Inferior parietal cortex (tissue), 1 donor: ENCODE measurements at regions not wholly inside any gene's neighbourhood (a gene's known extent, or its start where the extent isn't known, plus 50 kb on each side); places are given as distances from the start of the nearest gene placed in this dataset.

Experiments used
- DNase-seq: peaks from one replicate; pipeline ENCODE4 v3.0.0-alpha.2; 2016; ENCODE audit errors: extremely low spot score

DNA sequence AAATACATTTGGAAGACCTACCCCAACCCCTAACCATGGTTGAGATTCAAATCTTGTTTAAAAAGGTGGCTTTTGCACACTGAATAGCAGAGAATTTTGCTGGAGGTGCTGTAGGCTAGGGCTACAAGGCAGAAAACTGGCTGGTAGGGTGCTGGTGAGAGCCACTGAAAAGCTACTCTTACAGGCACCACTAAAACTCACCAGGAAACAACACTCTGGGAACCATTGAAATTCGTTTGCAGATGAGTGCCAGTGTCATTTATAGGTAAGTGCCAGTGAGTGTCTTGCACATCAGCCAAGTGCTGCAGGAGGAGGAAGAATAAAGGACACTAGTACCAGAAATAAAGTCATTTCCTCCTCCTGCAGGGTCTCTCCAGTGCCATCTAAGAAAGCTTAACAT, 610.2 kb downstream of the ZNF385D start:
- DNase-seq = no peak

DNA sequence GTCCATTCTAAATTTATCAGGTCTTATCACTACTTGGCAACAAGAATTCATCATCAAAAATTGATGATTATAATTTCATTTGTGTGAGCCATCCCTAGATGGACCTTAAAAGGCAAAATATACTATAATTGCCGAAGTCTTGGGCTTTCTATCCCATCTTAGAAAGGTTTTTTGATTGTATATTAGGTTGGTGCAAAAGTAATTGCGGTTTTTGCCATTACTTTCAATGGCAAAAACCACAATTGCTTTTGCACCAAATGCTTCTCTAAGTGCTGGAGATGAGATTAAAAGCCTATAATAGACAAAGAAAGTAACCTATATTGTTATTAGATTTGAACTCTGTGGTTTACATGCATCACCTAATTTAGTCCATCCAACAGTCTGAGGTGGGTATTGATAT, 612.9 kb downstream of the ZNF385D start:
- no peak for DNase-seq

DNA sequence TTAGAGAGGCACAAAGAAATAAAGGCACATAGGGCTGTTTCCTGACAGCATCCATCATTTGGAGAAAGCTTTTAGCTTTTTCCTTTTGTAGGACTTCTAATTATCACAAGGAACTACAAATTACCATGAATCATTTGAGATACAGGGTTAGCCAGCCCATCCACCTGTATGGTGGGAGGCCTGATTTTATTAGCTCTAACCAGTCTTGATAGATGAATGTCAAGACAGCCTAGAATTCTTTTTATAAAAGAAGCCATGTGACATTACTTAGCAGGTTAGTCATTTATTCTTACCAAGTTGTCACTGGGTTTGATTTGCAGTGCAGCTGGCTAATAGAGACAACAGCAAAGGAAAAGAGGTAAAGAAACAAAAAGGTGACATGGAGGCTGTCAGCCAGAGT, 618.1 kb downstream of the ZNF385D start:
- DNase-seq = no peak

DNA sequence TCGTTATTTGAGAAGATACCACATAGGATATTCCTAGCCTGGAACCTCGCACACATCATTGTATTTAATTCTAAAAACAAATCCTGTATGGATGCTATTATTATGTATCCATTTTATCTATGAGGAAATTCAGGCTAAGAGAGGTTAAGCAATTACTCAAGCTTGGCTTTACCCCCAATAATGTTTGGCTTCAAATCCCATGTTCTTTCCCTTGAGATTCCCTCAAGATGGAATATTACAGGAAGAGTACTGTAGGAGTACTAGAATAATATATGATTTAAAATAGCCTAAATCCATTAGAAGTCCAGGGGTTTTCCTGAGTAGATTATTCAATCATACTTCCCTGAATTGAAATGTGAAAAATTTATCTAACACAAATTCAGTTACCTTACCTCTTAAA, 630.2 kb downstream of the ZNF385D start:
- no peak for DNase-seq

DNA sequence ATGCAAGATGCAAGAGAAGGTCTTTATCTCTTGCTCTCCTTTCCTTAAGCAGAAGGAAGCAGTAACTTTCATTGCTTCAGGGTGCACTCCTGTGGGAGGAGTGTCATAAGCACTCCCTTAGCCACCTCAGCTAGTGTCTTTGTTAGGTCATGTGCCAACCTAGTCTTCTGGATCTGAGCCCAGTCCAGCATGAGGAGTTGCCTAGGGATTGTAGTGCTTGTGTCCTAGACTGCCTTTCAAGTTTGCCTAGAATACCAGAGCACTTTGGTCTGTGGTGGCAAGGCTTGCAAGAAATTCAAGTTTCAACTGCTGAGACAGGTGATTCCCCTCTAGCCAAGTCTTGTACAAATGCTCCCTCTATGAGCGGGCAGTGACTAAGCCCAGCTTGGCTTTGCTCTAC, 633.6 kb downstream of the ZNF385D start:
- DNase-seq = no peak

DNA sequence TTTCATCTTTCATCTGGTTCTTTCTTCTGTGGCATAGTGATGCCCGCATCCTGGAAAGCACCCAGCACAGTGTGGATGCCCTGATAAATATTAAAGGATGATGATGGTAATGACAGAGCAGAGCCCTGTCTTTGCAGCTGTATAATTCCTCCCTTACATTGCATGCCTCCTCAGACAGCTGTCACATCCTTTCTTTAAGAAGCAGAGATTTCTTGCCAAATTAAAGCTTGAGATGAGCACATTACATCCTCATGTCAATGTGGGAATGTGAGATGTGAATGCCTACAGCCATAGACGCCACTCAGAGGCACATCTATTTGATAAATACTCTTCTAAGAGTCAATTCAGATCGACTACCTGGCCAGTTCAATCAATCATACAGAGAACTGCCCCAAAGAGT, 642.0 kb downstream of the ZNF385D start:
- no peak for DNase-seq

DNA sequence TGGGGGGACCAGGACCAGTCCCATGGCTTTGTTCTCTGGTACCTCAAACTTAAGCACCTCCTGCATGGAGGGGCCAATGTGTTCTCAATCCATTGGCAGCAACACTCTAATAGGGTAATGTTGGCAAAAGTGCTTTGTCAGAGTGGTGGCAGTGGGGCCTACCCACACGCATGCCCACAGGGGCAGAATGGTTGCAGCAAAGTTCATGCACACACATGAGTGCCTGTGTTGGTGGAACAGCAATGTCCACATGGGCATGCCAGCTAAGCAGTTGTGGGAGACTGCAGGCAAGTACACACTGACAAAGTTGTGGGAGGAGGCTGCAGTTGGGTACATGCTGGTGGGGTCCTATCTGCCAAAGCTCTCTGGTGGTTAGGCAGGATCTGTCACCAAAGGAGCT, 645.2 kb downstream of the ZNF385D start:
- no peak for DNase-seq

DNA sequence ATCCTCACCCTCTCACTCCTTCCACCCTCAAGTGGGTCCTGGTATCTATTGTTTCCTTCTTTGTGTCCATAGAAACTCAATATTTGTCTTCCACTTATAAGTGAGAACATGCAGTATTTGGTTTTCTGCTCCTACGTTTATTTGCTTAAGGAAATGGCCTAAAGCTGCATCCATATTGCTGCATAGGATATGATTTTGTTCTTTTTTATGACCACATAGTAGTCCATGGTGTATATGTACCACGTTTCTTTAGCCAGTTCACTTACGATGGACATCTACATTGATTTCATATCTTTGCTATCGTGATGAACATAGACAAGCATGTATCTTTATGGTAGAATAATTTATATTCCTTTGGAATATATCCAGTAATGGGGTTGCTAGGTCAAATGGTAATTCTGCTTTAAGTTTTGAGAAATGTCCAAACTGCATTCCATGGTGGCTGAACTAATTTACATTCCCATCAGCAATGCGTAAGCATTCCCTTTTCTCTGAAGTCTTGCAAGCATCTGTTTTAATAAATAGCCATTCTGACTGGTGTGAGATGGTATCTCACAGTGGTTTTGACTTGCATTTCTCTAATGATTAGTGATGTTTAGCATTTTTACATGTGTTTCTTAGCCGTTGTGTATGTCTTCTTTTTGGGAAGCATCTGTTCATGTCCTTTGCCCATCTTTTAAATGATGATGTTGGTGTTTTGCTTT, 650.2 kb downstream of the ZNF385D start:
- no peak for DNase-seq

DNA sequence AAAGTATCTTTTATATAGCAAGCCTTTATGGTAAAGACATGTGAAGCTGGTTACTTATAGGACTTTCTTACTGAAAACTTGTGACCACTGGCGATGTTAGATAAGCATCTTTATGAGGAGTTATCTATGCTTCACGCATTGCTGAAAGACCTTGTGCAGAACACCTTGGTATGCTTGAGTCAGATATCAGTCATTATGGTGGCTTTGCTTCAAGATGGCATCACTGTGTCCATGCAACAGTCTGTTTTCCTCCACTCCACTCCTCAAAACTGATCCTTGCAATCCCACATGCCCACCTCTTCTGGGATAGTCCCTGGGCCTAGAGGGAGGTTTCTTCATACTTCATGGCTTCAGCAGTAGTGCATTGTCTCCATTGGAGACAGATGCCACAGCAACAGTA, 656.3 kb downstream of the ZNF385D start:
- no peak for DNase-seq

DNA sequence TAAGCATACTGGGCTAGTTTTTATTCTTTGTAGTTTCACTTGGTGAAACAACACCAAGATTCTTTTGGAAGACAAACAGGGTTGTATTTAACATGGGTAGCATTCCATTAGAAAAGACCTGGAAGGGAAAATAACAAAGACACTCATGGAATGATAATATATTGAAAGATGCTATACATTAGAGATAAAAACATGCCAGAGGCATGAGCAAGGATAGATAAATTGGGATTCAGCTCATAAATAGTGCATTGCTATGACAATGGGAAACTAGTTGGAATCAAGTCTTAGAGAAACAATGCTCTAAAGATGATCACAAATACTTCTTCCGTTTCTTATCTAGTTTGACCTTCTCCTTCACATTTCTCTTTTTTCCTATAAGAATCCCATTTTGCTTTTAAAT, 677.4 kb downstream of the ZNF385D start:
- no peak for DNase-seq

DNA sequence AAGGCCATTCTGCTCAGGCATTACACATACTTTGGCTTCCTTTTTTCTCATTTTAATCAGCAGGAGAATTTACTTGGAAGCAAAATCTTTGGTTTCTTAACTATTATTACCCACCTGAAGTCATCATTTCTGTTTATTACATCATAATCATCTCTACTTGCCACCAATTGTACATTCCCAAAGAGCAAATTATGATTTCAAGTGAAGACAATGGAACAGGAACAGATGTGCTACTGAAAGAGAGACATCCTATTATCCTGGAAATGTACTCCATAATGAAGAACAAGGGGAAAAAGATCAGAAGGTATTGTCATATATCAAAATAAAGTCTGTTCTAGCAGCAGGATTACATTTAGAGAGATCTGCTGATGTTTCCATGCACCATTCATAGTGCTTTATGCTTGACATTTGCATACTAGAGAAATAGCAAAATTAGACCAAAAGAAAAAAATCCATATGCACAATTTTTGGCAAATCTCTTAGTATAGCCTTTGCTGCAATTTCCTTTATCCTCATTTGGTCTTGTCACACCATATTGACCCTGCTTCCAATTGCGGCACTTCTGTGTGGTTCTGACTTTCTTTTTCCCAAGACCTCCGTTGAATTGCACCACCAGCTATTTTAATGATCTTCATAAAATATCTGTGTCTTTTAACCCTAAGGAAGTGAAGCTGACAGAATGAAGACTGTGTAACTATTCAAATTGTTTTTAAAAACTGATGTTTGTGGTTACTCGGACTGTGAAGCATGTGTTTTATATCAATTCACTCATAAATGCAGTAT, 683.8 kb downstream of the ZNF385D start:
- DNase-seq = no peak

DNA sequence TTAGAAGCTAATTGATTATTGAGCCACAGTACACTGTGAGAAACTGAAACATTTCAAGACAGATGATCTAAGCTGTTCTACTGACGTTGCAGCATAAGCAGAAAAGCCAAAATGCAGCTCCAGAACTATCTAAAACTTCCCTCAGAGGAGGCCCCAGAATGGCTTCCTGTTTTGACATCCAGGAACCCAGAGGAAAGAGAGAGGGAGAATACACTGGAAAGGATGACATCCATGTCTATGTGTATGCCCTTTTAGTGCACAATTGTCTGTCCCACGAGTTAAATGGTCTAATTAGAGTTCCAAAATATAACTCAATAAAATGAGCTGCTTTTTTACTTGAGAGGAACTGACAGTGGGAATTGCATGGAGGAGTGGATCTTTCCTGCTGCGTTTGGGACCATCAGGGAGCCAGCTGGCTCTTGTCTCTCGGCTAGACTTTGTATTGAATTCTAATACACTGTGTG, 688.1 kb downstream of the ZNF385D start:
- no peak for DNase-seq

DNA sequence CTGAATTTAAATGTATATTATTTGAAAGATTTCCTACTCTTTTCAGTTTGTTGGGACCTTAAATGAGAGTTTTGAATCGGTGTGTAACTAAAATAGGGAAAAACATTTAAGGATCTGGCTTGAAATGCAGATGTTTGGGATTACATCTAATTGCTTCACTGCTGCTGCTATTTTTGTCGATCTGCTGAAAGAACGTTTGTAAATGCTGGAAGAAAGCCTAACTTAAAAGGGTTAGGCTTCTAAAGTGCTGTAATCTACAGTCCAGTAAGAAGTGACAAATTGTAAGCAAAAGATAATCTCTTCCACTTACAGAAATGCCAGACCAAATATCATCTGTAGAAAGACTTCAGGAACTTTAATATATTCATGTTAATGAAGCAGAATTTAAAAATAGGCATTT, 691.6 kb downstream of the ZNF385D start:
- DNase-seq = no peak

DNA sequence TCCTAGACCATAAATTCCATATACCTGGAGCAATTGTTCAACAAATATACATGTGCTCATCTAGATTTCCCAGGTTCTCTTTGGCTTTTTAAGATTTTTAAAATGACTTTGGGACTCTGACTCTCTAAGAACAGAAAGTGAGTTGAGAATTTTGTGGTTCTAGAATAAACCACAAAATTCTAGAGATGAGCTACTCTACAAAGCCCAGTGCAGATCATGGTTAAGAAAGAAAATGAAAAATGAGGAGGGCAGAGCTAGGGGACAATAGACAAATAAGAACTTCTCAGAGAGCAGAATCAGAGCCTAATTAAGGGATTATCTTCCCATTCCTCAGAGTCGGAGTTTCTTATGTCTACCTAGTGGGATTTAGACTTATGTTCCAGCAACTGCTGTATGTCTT, 694.7 kb downstream of the ZNF385D start:
- no peak for DNase-seq

DNA sequence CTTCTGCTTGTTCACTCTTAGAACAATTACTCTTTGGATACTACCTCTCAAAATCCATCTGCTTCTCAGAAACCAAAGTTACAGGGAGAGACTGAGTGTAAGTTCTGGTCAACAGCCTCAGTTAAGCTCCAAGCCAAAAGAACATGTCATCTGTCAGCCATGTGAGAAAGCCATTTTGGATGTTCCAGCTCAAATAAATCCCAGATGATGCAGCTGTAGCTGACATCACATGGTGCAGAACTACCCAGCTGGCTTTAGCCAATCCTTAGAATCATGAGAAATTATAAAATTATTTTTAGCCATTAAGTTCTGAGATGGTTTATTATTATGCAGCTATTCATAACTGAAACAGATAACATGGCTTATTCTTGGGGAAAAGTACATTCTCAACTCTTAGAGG, 696.0 kb downstream of the ZNF385D start:
- no peak for DNase-seq

DNA sequence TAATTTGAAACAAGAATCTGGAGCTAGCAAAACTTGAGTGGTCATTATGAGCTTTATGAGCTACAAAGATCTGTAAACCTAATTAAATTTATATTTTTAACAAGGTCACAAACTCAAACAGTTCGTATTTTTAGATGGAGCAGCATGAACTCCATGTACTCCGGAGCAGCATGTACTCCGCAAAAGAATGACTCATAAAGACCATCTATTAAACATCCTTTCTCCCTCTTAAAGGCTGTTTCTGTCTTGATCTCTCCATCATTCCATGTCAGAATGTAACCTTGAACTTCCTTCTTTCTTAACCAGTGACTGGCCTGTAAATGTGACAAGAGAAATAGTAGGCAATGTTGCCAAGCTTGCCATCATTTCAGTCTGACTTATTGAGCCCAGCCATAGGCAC, 696.9 kb downstream of the ZNF385D start:
- no peak for DNase-seq

DNA sequence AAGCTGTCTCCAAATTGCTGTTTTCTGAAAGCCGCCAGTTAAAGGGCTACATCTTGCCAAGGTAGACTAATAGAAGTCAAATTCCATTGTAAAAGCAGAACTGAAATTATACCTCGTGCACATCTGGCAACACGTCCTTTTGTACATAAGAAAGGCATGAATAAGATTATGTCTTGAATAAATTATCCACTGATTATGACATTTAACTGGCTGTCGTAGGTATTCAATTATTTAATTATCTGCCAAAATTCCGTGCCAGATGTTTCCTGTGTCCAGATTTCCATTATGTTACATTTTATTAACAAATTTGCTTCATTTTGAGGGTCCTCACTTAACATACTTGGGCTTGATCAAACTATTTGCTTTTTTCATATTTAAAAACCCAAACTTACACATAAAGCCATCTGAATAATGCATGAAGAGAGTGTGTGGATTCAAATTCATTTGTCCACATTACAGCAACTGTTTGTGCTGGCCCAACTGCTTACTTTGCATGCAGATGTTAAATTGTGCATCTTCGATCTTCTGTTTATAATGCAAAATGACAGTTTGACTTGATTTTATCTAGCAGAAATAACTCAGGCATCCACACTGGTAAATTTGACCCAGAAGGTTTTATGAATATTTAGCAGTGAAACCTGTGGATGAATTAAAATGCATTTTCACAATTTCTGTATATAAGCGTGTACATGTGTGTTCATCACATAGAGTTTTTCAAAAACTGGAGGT, 701.5 kb downstream of the ZNF385D start:
- DNase-seq = no peak

DNA sequence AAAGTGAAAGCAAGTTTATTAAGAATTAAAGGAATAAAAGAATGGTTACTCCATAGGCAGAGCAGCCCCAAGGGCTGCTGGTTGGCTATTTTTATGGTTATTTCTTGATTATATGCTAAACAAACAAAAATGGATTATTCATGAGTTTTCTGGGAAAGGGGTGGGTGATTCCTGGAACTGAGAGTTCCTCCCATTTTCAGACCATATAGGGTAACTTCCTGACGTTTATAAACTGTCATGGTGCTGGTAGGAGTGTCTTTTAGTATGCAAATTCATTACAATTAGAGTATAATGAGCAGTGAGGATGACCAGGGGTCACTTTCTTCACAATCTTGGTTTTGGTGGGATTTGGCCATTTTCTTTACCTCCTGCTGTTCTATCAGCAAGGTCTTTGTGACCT, 707.9 kb downstream of the ZNF385D start:
- DNase-seq = no peak

DNA sequence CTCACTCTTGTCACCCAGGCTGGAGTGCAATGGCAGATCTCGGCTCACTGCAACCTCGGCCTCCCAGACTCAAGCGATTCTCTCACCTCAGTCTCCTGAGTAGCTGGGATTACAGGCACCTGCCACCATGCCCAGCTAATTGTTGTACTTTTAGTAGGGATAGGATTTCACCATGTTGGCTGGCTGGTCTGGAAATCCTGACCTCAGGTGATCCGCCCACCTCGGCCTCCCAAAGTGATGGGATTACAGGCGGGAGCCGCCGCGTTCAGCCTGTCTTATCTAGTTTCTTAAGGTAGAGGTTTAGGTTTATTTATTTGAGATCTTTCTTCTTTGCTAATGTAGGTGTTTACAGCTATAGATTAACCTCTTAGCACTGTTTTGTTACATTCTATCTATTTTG, 708.8 kb downstream of the ZNF385D start:
- DNase-seq = no peak

DNA sequence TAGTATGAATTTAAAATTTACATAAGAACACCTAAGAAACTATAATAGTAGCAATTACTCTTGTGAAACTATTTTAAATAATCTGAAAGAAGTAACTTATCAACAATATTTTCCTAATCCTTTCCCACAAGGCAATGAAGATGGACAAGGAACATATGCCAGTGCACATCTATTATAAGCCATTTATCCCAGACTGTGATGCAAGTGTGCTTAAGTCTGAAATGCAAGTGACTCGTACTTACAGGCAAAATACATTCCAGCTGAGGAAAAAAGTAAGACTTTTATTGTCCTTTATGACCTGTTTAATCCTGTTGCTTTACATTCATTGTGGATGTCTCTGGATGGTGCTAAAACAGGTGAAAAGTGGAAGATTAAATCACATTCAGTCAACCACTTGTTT, 709.4 kb downstream of the ZNF385D start:
- no peak for DNase-seq

DNA sequence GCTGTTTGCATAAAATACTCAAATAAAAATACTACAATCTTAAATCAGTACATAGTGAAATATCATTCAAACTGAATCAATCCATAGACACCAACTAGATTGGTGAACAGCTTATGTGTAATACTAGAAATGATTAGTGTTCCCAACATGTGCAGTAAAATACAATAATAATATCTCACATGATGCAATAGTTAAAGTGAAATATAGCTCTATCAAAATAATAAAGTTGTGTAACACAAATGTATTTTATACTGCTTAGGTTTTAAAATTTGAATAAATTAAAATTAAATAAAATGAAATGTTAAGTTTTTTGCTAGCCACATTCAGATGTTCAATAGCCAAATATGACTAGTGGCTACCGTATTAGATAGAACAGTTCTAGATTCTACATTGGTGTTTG, 714.1 kb downstream of the ZNF385D start:
- no peak for DNase-seq

DNA sequence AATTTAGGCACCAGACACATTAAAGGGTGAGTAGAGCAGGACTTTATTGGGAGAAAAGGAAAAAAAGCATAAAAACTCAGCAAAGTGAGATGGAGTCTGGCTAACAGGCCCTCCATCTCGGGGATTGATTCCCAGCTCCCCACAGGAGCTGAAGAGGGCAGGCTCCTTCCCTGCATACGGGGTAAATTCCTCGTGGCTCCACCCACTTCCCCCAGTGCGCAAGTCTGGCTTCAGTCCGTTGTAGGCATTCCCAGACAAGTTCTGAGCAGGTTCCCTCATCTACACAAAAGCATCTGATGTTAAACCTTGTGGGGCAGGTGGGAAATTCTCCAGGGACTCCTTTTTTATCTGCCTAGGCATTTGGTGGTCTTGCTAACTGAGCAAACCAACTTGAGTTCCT, 722.6 kb downstream of the ZNF385D start:
- no peak for DNase-seq

DNA sequence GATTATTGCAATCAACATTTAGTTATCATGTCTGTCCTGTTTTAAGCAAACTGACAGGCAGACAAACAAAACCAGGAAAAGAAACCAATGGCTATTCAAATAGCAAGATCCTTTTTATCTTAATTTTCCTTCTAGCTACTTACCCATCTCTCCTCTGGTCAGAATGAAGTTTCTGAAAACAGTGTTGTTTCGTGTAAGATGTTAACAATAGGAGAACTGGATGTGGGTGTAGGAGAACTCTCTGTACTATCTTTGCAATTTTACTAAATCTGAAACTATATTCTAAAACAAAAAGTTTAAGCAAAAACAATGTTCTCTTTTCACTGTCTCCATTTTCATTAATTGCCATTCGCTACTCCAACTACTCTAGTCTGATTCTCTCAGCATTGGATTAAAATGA, 726.4 kb downstream of the ZNF385D start:
- no peak for DNase-seq
